ENCODE measurements at regions not wholly inside any gene's neighbourhood (a gene's known extent, or its start where the extent isn't known, plus 50 kb on each side); places are given as distances from the start of the nearest gene placed in this dataset.
"Not testable (repeated sequence)": the region's sequence is repeated elsewhere in the genome, so short reads cannot be mapped to it uniquely, and the experiment has no call there.

DNA sequence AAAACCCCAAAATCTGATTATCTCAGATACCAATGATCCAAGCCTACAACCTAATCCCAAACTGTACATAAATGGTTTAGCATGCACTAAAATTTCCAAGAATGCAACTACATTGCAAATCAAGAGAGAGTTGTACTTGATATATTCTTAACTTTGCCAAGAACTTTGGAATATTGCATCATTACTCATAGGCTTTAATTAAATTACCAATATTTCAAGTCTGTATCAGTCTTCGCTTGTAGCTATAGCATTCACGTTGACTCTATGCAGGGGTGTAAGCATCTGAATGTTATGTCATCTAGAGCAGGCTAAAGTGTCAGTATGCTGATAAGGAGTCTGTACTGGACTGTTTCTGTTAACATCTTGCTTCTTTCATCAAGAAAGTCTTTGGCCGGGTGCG, 56.3 kb downstream of the FOXI3 start:
- ChIA-PET CTCF (no interaction called here), POLR2A (no interaction called here)
- H3K9me3 Mint-ChIP-seq = no peaks in the 10 kb centered on the region
- no peaks in the 10 kb centered on the region for H3K36me3 Mint-ChIP-seq (ENCODE audit: low read depth)
- no peak overlapping the region for H3K4me3 Mint-ChIP-seq
- H3K4me1 Mint-ChIP-seq = no peaks in the 10 kb centered on the region
- no peak for DNase-seq
- peaks cover 4% of the 10 kb centered on the region for H3K27me3 Mint-ChIP-seq
- H3K27ac Mint-ChIP-seq = no peak overlapping the region

DNA sequence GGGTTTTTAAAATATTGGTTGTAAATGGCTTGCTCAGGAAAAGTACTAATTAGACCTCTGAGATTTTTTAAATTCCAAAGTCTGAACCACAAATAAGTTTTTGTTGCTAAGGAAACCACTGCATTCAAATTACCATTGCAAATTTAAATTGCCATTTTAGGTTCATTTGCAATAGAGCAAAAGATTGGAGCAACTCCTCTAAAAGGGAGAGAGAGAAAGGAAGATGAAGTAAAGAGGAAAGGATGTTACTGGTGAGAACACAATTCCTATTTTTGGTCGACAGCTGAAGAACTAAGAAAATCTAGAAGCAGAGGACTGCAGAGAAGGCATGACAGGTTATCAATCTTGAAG, 74.9 kb downstream of the FOXI3 start:
- POLR2A ChIA-PET = no interaction called here
- CTCF ChIA-PET = no interaction called here
- DNase-seq = no peak
- no peak overlapping the region for H3K27ac Mint-ChIP-seq
- no peak overlapping the region for H3K4me3 Mint-ChIP-seq
- no peaks in the 10 kb centered on the region for H3K9me3 Mint-ChIP-seq
- H3K27me3 Mint-ChIP-seq = peaks cover 8% of the 10 kb centered on the region
- no peaks in the 10 kb centered on the region for H3K4me1 Mint-ChIP-seq
- no peaks in the 10 kb centered on the region for H3K36me3 Mint-ChIP-seq (ENCODE audit: low read depth)

DNA sequence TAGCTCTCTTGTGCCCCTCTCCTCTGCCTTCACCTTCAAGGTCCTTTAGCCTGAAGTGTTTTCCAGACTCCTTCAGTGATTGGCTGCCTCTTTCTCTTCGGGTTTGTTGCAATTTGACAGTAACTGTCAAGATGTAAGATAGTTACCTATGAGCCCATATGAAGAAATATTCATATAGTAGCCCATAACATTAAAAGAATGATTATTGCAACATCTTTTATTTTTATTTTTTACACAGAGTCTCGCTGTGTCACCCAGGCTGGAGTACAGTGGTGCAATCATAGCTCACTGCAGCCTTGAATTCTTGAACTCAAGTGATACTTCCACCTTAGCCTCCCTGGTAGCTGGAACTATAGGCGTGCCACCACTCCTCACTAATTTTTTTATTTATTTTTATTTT, 80.5 kb downstream of the FOXI3 start:
- Mint-ChIP-seq H3K9me3 (no peaks in the 10 kb centered on the region), H3K27me3 (peaks cover 5% of the 10 kb centered on the region), H3K27ac (no peak overlapping the region), H3K36me3 (ENCODE audit: low read depth) (no peaks in the 10 kb centered on the region), H3K4me3 (no peak overlapping the region), H3K4me1 (no peaks in the 10 kb centered on the region)
- no peak for DNase-seq
- CTCF ChIA-PET = no interaction called here
- POLR2A ChIA-PET = no interaction called here

DNA sequence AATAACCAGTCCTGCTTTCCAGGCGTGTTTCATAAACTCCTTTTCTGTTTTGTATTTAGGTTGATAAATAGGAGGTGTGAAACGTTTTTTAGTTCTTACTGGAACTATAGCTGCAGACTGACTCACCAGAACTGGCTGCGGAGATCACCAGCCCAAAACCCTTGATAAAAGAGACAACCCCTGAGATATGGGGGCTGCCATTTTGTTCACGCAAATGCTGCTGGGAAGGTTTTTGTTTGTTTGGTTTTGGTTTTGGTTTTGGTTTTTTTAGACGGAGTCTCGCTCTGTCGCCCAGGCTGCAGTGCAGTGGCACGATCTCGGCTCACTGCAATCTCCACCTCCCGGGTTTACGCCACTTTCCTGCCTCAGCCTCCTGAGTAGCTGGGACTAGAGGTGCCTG, 87.1 kb downstream of the FOXI3 start:
- CTCF ChIA-PET; H3K36me3 Mint-ChIP-seq (ENCODE audit: low read depth); POLR2A ChIA-PET; H3K4me1 Mint-ChIP-seq; H3K4me3 Mint-ChIP-seq; H3K27me3 Mint-ChIP-seq; H3K27ac Mint-ChIP-seq; DNase-seq; H3K9me3 Mint-ChIP-seq: not testable (repeated sequence)

DNA sequence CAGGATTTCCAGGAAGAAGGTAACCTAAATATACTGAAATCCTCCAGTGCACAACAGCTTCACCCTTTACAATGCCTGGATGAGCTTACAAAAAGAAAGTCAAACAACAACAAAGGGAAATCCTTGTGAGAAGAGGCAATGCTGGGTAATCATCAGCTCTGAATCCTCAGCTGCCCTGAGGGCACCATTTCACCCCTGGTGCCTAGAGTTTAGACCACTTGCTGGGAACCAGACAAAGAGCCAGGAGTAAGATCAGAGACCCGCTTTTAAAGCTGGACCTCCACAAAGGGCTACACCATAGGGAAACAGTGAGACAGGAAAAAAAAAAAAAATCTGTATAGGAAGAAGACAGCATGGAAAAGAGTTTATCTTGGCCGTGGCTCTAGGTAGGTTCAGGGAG, 97.0 kb downstream of the FOXI3 start:
- Mint-ChIP-seq H3K4me1 (no peaks in the 10 kb centered on the region), H3K4me3 (no peak overlapping the region), H3K27me3 (peaks cover 14% of the 10 kb centered on the region), H3K9me3 (no peaks in the 10 kb centered on the region), H3K27ac (no peak overlapping the region), H3K36me3 (ENCODE audit: low read depth) (no peaks in the 10 kb centered on the region)
- DNase-seq = no peak
- ChIA-PET POLR2A (no interaction called here), CTCF (interaction anchor here (1.4 kb wide), 1 partner anchor 316 kb away, joined by 3 read pairs; no protein-coding TSS in a partner anchor)

DNA sequence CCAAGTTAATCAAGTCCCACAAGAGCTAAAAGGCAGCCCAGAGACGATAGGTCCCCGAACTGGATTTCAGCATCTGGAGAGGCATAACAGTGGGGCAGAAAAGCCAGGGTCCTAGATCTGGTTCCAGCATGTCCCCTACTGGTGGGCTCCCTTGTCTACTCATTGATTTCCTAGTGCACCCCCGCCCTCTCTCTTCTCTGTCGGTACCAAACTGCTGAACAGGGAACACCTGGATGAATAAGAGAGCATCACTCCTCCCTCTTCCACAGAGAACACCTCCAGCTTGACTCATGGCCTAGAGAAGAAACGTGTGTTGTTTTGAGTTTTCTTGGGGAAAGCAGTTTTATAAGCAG, 101.3 kb downstream of the FOXI3 start:
- peaks cover 17% of the 10 kb centered on the region for H3K27me3 Mint-ChIP-seq
- CTCF ChIA-PET = no interaction called here

DNA sequence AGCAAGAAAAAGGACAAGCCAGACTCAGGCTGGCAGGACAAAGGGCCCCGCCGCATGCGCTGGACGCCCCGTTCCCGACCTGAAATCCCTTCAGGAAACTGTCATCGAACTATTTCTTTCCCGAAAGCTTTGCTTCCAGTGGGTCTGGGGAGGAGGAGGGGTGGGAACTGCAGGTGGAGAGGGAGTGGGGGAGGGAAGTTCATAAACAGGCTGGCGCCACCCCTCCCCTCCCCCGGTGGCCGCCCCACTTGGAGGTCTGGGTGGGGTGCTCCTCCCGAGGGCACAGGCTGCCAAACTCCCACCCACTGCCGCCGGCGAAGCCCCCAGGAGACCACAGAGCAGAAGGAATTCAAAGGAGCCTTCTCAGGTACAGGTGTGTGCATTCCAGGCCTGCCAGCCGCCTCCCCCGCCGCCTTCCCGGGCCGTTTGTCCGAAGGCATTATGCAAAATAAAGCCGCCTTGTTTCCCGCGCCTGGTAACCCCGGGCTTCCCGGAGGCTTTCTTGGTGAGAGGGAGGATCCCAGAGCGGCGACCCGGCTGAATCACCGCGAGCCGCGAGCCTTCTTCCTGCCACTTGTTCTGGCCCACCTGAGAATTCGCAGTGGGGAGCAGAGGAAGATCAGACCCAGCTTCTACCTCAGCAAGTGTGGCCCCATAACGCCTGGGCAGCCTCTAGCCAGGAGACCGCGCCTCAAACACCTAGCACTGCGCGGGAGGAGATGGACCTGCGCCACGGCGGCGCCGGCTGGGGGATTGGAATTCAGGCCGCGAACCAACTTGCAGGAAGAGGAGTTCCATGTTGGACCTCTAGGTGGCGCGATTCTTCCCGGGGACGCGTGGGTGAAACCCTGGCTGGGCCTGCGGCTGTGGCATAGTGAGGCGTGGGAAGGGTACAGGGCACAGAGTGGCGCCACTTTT, 101.9 kb downstream of the FOXI3 start:
- H3K4me1 Mint-ChIP-seq = no peaks in the 10 kb centered on the region
- POLR2A ChIA-PET = no interaction called here
- no peaks in the 10 kb centered on the region for H3K36me3 Mint-ChIP-seq (ENCODE audit: low read depth)
- H3K9me3 Mint-ChIP-seq = no peaks in the 10 kb centered on the region
- CTCF ChIA-PET = interaction anchor here (0.6 kb wide), 1 partner anchor 43 kb away, joined by 4 read pairs; no protein-coding TSS in a partner anchor
- H3K27me3 Mint-ChIP-seq = peaks cover 15% of the 10 kb centered on the region
- H3K4me3 Mint-ChIP-seq = peak overlapping the region; percentile 39
- peak; percentile 69 for DNase-seq
- no peak overlapping the region for H3K27ac Mint-ChIP-seq

More for the DNA sequence above, 101.3 kb downstream of the FOXI3 start:
- POLR2A ChIA-PET = no interaction called here
- DNase-seq = no peak
- Mint-ChIP-seq H3K4me3 (no peak overlapping the region), H3K4me1 (no peaks in the 10 kb centered on the region), H3K27ac (no peak overlapping the region), H3K9me3 (no peaks in the 10 kb centered on the region), H3K36me3 (ENCODE audit: low read depth) (no peaks in the 10 kb centered on the region)

DNA sequence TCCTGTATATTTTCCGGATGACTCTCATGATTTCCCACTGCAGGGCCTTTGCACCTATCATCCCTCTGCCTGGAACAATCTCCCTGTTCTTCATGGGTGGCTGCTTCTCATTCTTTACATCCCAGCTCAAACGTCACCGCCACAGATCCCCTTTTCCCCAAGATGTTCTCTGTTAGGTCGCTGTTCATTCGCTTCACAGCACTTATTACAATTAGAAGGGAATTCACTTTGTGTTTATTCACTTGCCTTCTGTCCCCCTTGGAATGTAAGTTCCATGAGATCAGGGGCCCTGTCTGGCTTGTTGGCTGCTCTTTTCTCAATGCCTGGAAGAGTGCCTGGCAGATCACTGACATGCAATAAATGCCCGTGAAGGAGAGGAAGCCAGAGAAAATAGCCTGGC, 106.7 kb downstream of the FOXI3 start:
- Mint-ChIP-seq H3K27ac (no peak overlapping the region), H3K36me3 (ENCODE audit: low read depth) (no peaks in the 10 kb centered on the region), H3K4me3 (no peak overlapping the region), H3K9me3 (peaks cover 2% of the 10 kb centered on the region), H3K27me3 (peaks cover 10% of the 10 kb centered on the region), H3K4me1 (peaks cover 10% of the 10 kb centered on the region)
- POLR2A ChIA-PET = no interaction called here
- CTCF ChIA-PET = no interaction called here
- DNase-seq = no peak

DNA sequence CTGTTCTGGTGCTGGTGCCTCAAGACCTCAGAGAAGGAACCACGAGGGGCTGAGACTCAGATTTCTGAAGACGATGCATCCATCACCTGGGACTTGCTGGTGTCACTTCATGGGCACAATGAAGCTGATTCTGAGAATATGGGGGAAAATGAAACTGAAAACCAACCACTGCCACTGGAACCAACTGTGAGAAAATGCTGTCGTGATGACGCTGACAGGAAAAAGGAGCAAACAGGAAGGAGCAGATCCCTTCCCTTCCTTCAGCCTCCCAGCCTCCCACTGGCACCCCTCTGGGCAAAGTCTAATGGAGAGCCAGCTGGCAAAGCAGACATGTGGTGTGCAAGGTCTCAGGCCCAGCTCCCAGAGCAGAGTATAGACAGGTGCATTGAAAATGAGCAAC, 109.7 kb downstream of the FOXI3 start:
- H3K9me3 Mint-ChIP-seq = peaks cover 4% of the 10 kb centered on the region

DNA sequence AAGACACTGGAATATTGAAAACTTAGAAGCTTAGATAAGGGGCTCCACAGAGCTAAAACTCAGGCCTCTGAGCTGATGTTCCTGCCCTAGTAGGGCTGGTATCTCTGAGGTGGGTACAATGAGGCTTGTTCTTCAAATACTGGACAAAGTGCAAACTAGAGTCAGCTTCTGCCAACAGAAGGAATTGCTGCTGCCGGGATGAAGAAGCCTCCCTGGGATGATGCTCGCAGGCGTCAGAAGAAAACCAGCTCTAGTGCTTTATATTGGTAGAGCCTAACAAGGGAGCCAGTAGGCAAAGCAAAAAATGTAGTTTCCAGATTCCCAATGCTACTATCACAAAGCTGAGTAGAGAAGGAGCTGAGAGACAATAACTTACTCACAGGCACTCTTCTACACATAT, 118.1 kb downstream of the FOXI3 start:
- DNase-seq = no peak
- ChIA-PET CTCF (no interaction called here), POLR2A (no interaction called here)
- H3K4me1 Mint-ChIP-seq = no peaks in the 10 kb centered on the region
- no peak overlapping the region for H3K27ac Mint-ChIP-seq
- H3K36me3 Mint-ChIP-seq (ENCODE audit: low read depth) = no peaks in the 10 kb centered on the region
- H3K9me3 Mint-ChIP-seq = no peaks in the 10 kb centered on the region
- H3K27me3 Mint-ChIP-seq = peaks cover 10% of the 10 kb centered on the region
- H3K4me3 Mint-ChIP-seq = no peak overlapping the region

More for the DNA sequence above, 109.7 kb downstream of the FOXI3 start:
- POLR2A ChIA-PET = no interaction called here
- Mint-ChIP-seq H3K4me3 (no peak overlapping the region), H3K27me3 (peaks cover 10% of the 10 kb centered on the region), H3K4me1 (peaks cover 10% of the 10 kb centered on the region), H3K36me3 (ENCODE audit: low read depth) (no peaks in the 10 kb centered on the region), H3K27ac (peak overlapping the region; percentile 3)
- CTCF ChIA-PET = interaction anchor here (0.7 kb wide), 1 partner anchor 10 kb away, joined by 3 read pairs; no protein-coding TSS in a partner anchor
- peak; percentile 17 for DNase-seq

DNA sequence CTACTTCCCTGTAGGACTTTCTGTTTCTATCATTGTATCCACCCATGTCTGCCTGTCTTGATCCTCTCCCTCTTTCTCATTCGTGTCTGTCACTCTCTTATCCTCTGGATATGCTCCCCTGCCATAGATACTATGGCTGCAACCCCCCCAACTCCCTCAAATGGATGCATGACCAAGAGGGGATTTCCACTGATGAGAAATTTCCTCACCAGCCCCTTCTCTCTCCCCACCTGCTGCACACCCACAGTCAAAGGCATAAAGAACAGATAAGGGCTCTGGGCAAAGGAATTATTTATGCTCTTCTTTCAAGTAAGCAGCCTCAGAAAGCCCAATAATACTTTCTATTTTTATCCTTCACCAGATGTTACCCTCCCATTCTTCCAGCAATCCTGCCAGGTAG, 121.3 kb downstream of the FOXI3 start:
- Mint-ChIP-seq H3K27ac (no peak overlapping the region), H3K4me1 (no peaks in the 10 kb centered on the region), H3K27me3 (peaks cover 15% of the 10 kb centered on the region), H3K36me3 (ENCODE audit: low read depth) (no peaks in the 10 kb centered on the region), H3K4me3 (no peak overlapping the region), H3K9me3 (no peaks in the 10 kb centered on the region)
- POLR2A ChIA-PET = no interaction called here
- CTCF ChIA-PET = no interaction called here
- DNase-seq = no peak

DNA sequence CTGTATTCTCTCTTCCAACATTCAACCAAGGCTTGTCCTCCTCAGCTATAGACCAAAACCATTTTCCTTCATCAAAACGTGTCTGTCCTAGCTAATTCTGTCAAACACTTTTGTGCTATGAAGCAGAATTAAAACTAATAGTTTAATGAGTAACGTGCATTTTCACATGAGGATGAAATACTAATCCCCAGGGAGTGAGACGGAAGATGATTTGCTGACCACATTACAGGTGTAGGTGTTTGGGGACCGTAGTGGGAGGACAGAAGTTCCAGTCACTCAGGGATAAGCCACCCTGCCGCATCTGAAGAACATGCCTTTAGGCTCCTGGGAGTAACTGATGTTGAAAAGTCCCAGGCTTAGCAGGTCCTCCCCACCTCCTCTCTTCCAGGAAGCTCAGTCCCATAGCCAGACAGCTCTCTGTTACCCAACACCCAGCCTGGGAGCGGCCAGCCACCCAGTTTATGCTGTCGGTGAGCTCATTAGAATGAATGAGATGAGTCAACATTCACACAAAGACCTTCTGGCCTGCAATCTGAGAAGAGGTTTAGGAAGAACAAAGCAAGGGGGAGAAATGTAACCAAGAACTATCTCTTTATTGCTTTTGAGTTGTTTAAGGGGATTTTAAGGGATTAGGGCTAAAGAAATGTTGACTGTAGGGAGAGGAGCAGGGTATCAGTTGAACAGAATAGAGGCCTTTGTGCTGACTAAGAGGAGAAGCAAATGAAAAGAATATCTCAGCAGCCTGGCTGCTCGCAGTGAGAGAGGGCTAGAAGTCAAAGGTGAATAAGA, 122.5 kb downstream of the FOXI3 start:
- Mint-ChIP-seq H3K27ac (no peak overlapping the region), H3K27me3 (peaks cover 16% of the 10 kb centered on the region), H3K36me3 (ENCODE audit: low read depth) (no peaks in the 10 kb centered on the region), H3K9me3 (no peaks in the 10 kb centered on the region), H3K4me3 (no peak overlapping the region), H3K4me1 (no peaks in the 10 kb centered on the region)
- DNase-seq = no peak
- POLR2A ChIA-PET = no interaction called here
- CTCF ChIA-PET = no interaction called here

DNA sequence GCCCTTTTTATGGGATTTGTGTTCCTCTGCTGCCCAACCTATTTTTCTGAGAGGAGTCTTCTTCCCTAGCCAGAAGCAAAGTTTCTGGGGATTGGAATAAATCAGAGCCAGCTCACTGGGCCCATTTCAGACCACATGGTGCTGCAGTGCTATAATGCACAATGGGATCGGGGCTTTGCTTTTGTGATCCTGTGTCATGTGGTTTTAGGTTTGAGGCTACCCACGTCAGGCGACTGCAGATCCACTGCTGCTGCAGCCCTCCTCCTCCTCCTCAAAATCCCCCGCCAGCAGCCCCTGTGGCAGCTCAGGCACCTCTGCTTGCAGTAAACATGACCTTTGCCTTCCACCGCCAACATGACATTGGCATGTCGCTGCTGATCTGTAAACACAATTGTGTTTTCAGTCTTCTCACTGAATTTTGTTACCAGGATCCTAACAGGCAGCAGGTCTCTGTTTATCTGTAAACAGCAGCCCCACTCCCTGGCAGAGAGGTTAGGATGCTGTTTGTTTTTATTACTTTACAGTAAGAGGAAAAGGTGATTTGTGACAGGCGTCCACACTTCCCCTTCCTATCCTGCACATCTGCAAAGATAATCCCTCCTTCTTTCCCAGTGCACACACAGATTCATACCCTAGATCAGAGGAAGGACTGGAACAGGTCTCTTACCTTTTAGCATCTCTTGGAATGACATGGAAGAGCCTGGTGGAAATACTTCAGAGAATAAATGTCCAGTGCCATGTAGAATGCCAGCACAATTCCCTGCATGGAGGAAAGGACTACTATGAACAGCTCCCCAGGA, 130.8 kb downstream of the FOXI3 start:
- H3K4me1 Mint-ChIP-seq = no peaks in the 10 kb centered on the region
- ChIA-PET CTCF (no interaction called here), POLR2A (no interaction called here)
- DNase-seq = no peak
- H3K4me3 Mint-ChIP-seq = no peak overlapping the region
- peaks cover 10% of the 10 kb centered on the region for H3K27me3 Mint-ChIP-seq
- H3K36me3 Mint-ChIP-seq (ENCODE audit: low read depth) = no peaks in the 10 kb centered on the region
- no peak overlapping the region for H3K27ac Mint-ChIP-seq
- no peaks in the 10 kb centered on the region for H3K9me3 Mint-ChIP-seq
